ENCODE measurements at regions not wholly inside any gene's neighbourhood (a gene's known extent, or its start where the extent isn't known, plus 50 kb on each side); places are given as distances from the start of the nearest gene placed in this dataset.

- no peak for TF ChIP-seq CTCF (IDR thresholded peaks at IDR 0.05)
- no peak for TF ChIP-seq POLR2A (IDR thresholded peaks at IDR 0.05)
These were observed 484.9 kb downstream of the TMEM38B start for GRCh38 chr9:106179191-106179590.
